ENCODE measurements at regions not wholly inside any gene's neighbourhood (a gene's known extent, or its start where the extent isn't known, plus 50 kb on each side); places are given as distances from the start of the nearest gene placed in this dataset.

- TF ChIP-seq CTCF (IDR thresholded peaks at IDR 0.05) (no peak), POLR2A (IDR thresholded peaks at IDR 0.05) (no peak)
Measured at GRCh38 chr6:134478764-134479399, 161.0 kb upstream of the SGK1 start.

Data from adrenal gland (tissue), 5 donors.